Right cardiac atrium (tissue), 5 donors: ENCODE measurements at regions not wholly inside any gene's neighbourhood (a gene's known extent, or its start where the extent isn't known, plus 50 kb on each side); places are given as distances from the start of the nearest gene placed in this dataset.

Experiments used
- ATAC-seq, 2 donors: fragments of 200-7000 bp; cut with Tn5 transposase; one replicate each; pipeline versions ENCODE4 v1.8.0 to v1.9.1; 2020; ENCODE audit warnings: moderate library complexity in 2 of 2, mild to moderate bottlenecking in 1 of 2
- DNase-seq, 3 donors: peaks; one replicate each; pipeline ENCODE4 v3.0.0-alpha.2; 2020
- H3K27ac ChIP-seq: one replicate; pipeline ENCODE4 v1.5.1; 2013; ENCODE audit warnings: mild to moderate bottlenecking, low read length, control low read depth, moderate library complexity
- H3K27me3 ChIP-seq: one replicate; pipeline ENCODE4 v1.6.1; 2013; ENCODE audit not compliant: control insufficient read depth, insufficient read depth
- H3K4me1 ChIP-seq: one replicate; pipeline ENCODE4 v1.6.1; 2013; ENCODE audit warnings: low read length; ENCODE audit not compliant: control insufficient read depth, insufficient read depth
- H3K4me3 ChIP-seq: one replicate; pipeline ENCODE4 v1.5.1; 2013; ENCODE audit warnings: low read length, control low read depth
- H3K9me3 ChIP-seq: one replicate; pipeline ENCODE4 v1.6.1; 2013; ENCODE audit warnings: low read length; ENCODE audit not compliant: control insufficient read depth
- WGBS: extraction: QIAGEN DNeasy Blood & Tissue Kit; methylation state at CpG from one replicate; pipeline ENCODE4 v1.1.7; 2013; 5-methylcytosine and 5-hydroxymethylcytosine counted together
- intact Hi-C, 4 donors: fragments of 100-400 bp; cut with DNase I; formaldehyde crosslinking; loops; one replicate each; pipeline versions ENCODE4 v1.11.0 to v1.14.0; 2022 to 2023
- donor health status: healthy with polysubstance abuse.
- donor health status: DM: no; HTN: yes; CAD: no.
- donor health status: DM: no; HTN: no; CAD: no.
- donor health status: DM: no; HTN: yes; CAD: no; lungs with severe emphysema.
- donor health status: DM: yes; HTN: yes; CAD: no.

- no peaks in the 10 kb centered on the region for H3K27me3 ChIP-seq
- ATAC-seq: no peak
- 95% methylated on average over 3 of the region's 3 CpGs for WGBS
- no peak overlapping the region for H3K27ac ChIP-seq
- no peak overlapping the region for H3K4me3 ChIP-seq
- no peaks in the 10 kb centered on the region for H3K4me1 ChIP-seq
- DNase-seq: no peak
- intact Hi-C loops: loop anchor here in 3 of 4 donors (5.0 to 10.0 kb wide), 4 partner anchors 53 to 549 kb away; no protein-coding TSS in a partner anchor
- no peaks in the 10 kb centered on the region for H3K9me3 ChIP-seq
Measured at GRCh38 chr20:23241416-23241815, 109.2 kb upstream of the NXT1 start.

- intact Hi-C loops: loop anchor here in 3 of 4 donors (5.0 to 10.0 kb wide), 4 partner anchors 54 to 548 kb away; no protein-coding TSS in a partner anchor
- no peaks in the 10 kb centered on the region for H3K27me3 ChIP-seq
- WGBS: 83% methylated on average over 1 of the region's 1 CpG
- ATAC-seq: no peak
- H3K27ac ChIP-seq: no peak overlapping the region
- H3K4me1 ChIP-seq: no peaks in the 10 kb centered on the region
- no peak for DNase-seq
- no peaks in the 10 kb centered on the region for H3K9me3 ChIP-seq
- no peak overlapping the region for H3K4me3 ChIP-seq
Measured at GRCh38 chr20:23240519-23240918, 110.1 kb upstream of the NXT1 start.

GRCh38 chr20:23237201-23237600, 113.4 kb upstream of the NXT1 start:
- ATAC-seq: no peak
- H3K27ac ChIP-seq: no peak overlapping the region
- H3K4me3 ChIP-seq: no peak overlapping the region
- intact Hi-C loops: loop anchor here in 1 of 4 donors (10.0 kb wide), 2 partner anchors 172 to 542 kb away; no protein-coding TSS in a partner anchor
- no peaks in the 10 kb centered on the region for H3K27me3 ChIP-seq
- H3K9me3 ChIP-seq: no peaks in the 10 kb centered on the region
- H3K4me1 ChIP-seq: no peaks in the 10 kb centered on the region
- DNase-seq: no peak

- H3K9me3 ChIP-seq: no peaks in the 10 kb centered on the region
- no peak overlapping the region for H3K27ac ChIP-seq
- ATAC-seq (peak; percentile 88 to 94), DNase-seq (peak; percentile 74 to 89 (median 88))
- no peak overlapping the region for H3K4me3 ChIP-seq
- intact Hi-C loops: loop anchor here in 2 of 4 donors (2.0 to 10.0 kb wide), 3 partner anchors 171 to 545 kb away; no protein-coding TSS in a partner anchor
- H3K27me3 ChIP-seq: no peaks in the 10 kb centered on the region
- WGBS: 33% methylated on average over 9 of the region's 9 CpGs
- no peaks in the 10 kb centered on the region for H3K4me1 ChIP-seq
Measured at GRCh38 chr20:23235173-23236027, 115.2 kb upstream of the NXT1 start.

GRCh38 chr20:23234311-23235078, 116.1 kb upstream of the NXT1 start:
- H3K4me3 ChIP-seq: no peak overlapping the region
- ATAC-seq (peak in 1 of 2 donors; percentile 9), DNase-seq (no peak)
- WGBS: 82% methylated on average over 3 of the region's 3 CpGs
- no peak overlapping the region for H3K27ac ChIP-seq
- H3K4me1 ChIP-seq: no peaks in the 10 kb centered on the region
- no peaks in the 10 kb centered on the region for H3K9me3 ChIP-seq
- intact Hi-C loops: loop anchor here (2.0 to 10.0 kb wide), 5 partner anchors 170 to 544 kb away; no protein-coding TSS in a partner anchor
- no peaks in the 10 kb centered on the region for H3K27me3 ChIP-seq

GRCh38 chr20:23233341-23233740, 117.2 kb upstream of the NXT1 start:
- Histone ChIP-seq H3K4me1 (peaks cover 3% of the 10 kb centered on the region), H3K9me3 (no peaks in the 10 kb centered on the region), H3K27ac (no peak overlapping the region), H3K4me3 (no peak overlapping the region), H3K27me3 (no peaks in the 10 kb centered on the region)
- WGBS: 97% methylated on average over 6 of the region's 6 CpGs
- intact Hi-C loops: loop anchor here in 3 of 4 donors (5.0 to 10.0 kb wide), 4 partner anchors 169 to 541 kb away; no protein-coding TSS in a partner anchor
- ATAC-seq (no peak), DNase-seq (no peak)

- H3K4me1 ChIP-seq: peaks cover 3% of the 10 kb centered on the region
- intact Hi-C loops: loop anchor here in 3 of 4 donors (5.0 to 10.0 kb wide), 4 partner anchors 168 to 540 kb away; no protein-coding TSS in a partner anchor
- no peak overlapping the region for H3K4me3 ChIP-seq
- no peaks in the 10 kb centered on the region for H3K9me3 ChIP-seq
- no peaks in the 10 kb centered on the region for H3K27me3 ChIP-seq
- no peak for ATAC-seq
- no peak for DNase-seq
- H3K27ac ChIP-seq: no peak overlapping the region
- WGBS: 90% methylated on average over 11 of the region's 11 CpGs
Measured at GRCh38 chr20:23232679-23233308, 117.8 kb upstream of the NXT1 start.

GRCh38 chr20:23232219-23232581, 118.4 kb upstream of the NXT1 start:
- peaks cover 3% of the 10 kb centered on the region for H3K4me1 ChIP-seq
- intact Hi-C loops: loop anchor here in 3 of 4 donors (5.0 to 10.0 kb wide), 4 partner anchors 167 to 540 kb away; no protein-coding TSS in a partner anchor
- WGBS: 97% methylated on average over 4 of the region's 4 CpGs

GRCh38 chr20:23231561-23232218, 118.9 kb upstream of the NXT1 start:
- H3K4me3 ChIP-seq: no peak overlapping the region
- ATAC-seq (no peak), DNase-seq (no peak)
- H3K9me3 ChIP-seq: no peaks in the 10 kb centered on the region
- H3K27me3 ChIP-seq: no peaks in the 10 kb centered on the region
- WGBS: 83% methylated on average over 6 of the region's 6 CpGs
- H3K27ac ChIP-seq: no peak overlapping the region
- peaks cover 3% of the 10 kb centered on the region for H3K4me1 ChIP-seq
- intact Hi-C loops: loop anchor here in 3 of 4 donors (5.0 to 10.0 kb wide), 4 partner anchors 167 to 539 kb away; no protein-coding TSS in a partner anchor

More at GRCh38 chr20:23232219-23232581, 118.4 kb upstream of the NXT1 start:
- no peak for DNase-seq
- no peaks in the 10 kb centered on the region for H3K27me3 ChIP-seq
- H3K27ac ChIP-seq: no peak overlapping the region
- H3K4me3 ChIP-seq: no peak overlapping the region
- ATAC-seq: no peak
- no peaks in the 10 kb centered on the region for H3K9me3 ChIP-seq

- 79% methylated on average over 16 of the region's 16 CpGs for WGBS
- H3K4me3 ChIP-seq: no peak overlapping the region
- no peak overlapping the region for H3K27ac ChIP-seq
- H3K4me1 ChIP-seq: peaks cover 3% of the 10 kb centered on the region
- ATAC-seq: no peak
- H3K27me3 ChIP-seq: no peaks in the 10 kb centered on the region
- no peak for DNase-seq
- no peaks in the 10 kb centered on the region for H3K9me3 ChIP-seq
- intact Hi-C loops: loop anchor here in 3 of 4 donors (5.0 to 10.0 kb wide), 4 partner anchors 166 to 539 kb away; no protein-coding TSS in a partner anchor
Measured at GRCh38 chr20:23230766-23231385, 119.7 kb upstream of the NXT1 start.
